ENCODE measurements at regions not wholly inside any gene's neighbourhood (a gene's known extent, or its start where the extent isn't known, plus 50 kb on each side); places are given as distances from the start of the nearest gene placed in this dataset.
"Not testable (repeated sequence)": the region's sequence is repeated elsewhere in the genome, so short reads cannot be mapped to it uniquely, and the experiment has no call there.

- Histone ChIP-seq H3K4me3 (ENCODE audit: low read depth, low read length) (no peak overlapping the region), H3K36me3 (ENCODE audit: insufficient read depth) (no peaks in the 10 kb centered on the region), H3K27ac (ENCODE audit: low read depth) (no peak overlapping the region), H3K4me1 (ENCODE audit: insufficient read depth) (no peaks in the 10 kb centered on the region)
- WGBS = 81% methylated on average over 2 of the region's 2 CpGs
- no peak for DNase-seq (ENCODE audit: extremely low spot score)
Measured at GRCh38 chr20:10109641-10110040, 74.9 kb downstream of the ANKEF1 start.

- DNase-seq (ENCODE audit: extremely low spot score) = no peak
Measured at GRCh38 chr20:10110151-10110550, 75.4 kb downstream of the ANKEF1 start.

GRCh38 chr20:10111139-10111958, 76.6 kb downstream of the ANKEF1 start:
- no peak overlapping the region for H3K4me3 ChIP-seq (ENCODE audit: low read depth, low read length)
- DNase-seq (ENCODE audit: extremely low spot score) = no peak
- no peaks in the 10 kb centered on the region for H3K36me3 ChIP-seq (ENCODE audit: insufficient read depth)
- H3K27ac ChIP-seq (ENCODE audit: low read depth) = no peak overlapping the region
- H3K4me1 ChIP-seq (ENCODE audit: insufficient read depth) = no peaks in the 10 kb centered on the region
- 34% methylated on average over 5 of the region's 5 CpGs for WGBS

More at GRCh38 chr20:10110151-10110550, 75.4 kb downstream of the ANKEF1 start:
- WGBS = 78% methylated on average over 1 of the region's 1 CpG
- H3K36me3 ChIP-seq (ENCODE audit: insufficient read depth) = no peaks in the 10 kb centered on the region
- no peak overlapping the region for H3K4me3 ChIP-seq (ENCODE audit: low read depth, low read length)
- no peak overlapping the region for H3K27ac ChIP-seq (ENCODE audit: low read depth)
- H3K4me1 ChIP-seq (ENCODE audit: insufficient read depth) = no peaks in the 10 kb centered on the region

GRCh38 chr20:10111959-10112250, 77.1 kb downstream of the ANKEF1 start:
- Histone ChIP-seq H3K4me3 (ENCODE audit: low read depth, low read length) (no peak overlapping the region), H3K4me1 (ENCODE audit: insufficient read depth) (no peaks in the 10 kb centered on the region), H3K36me3 (ENCODE audit: insufficient read depth) (no peaks in the 10 kb centered on the region), H3K27ac (ENCODE audit: low read depth) (no peak overlapping the region)
- DNase-seq (ENCODE audit: extremely low spot score) = no peak

- DNase-seq (ENCODE audit: extremely low spot score) = no peak
- H3K27ac ChIP-seq (ENCODE audit: low read depth) = no peak overlapping the region
- no peaks in the 10 kb centered on the region for H3K36me3 ChIP-seq (ENCODE audit: insufficient read depth)
- H3K4me1 ChIP-seq (ENCODE audit: insufficient read depth) = no peaks in the 10 kb centered on the region
- H3K4me3 ChIP-seq (ENCODE audit: low read depth, low read length) = no peak overlapping the region
Measured at GRCh38 chr20:10113746-10114145, 79.0 kb downstream of the ANKEF1 start.

- H3K27ac ChIP-seq (ENCODE audit: low read depth) = no peak overlapping the region
- no peak overlapping the region for H3K4me3 ChIP-seq (ENCODE audit: low read depth, low read length)
- DNase-seq (ENCODE audit: extremely low spot score) = no peak
- no peaks in the 10 kb centered on the region for H3K4me1 ChIP-seq (ENCODE audit: insufficient read depth)
- no peaks in the 10 kb centered on the region for H3K36me3 ChIP-seq (ENCODE audit: insufficient read depth)
Measured at GRCh38 chr20:10114598-10114997, 79.8 kb downstream of the ANKEF1 start.

- no peak for DNase-seq (ENCODE audit: extremely low spot score)
- no peaks in the 10 kb centered on the region for H3K36me3 ChIP-seq (ENCODE audit: insufficient read depth)
- no peaks in the 10 kb centered on the region for H3K4me1 ChIP-seq (ENCODE audit: insufficient read depth)
- no peak overlapping the region for H3K4me3 ChIP-seq (ENCODE audit: low read depth, low read length)
- no peak overlapping the region for H3K27ac ChIP-seq (ENCODE audit: low read depth)
- 81% methylated on average over 1 of the region's 1 CpG for WGBS
Measured at GRCh38 chr20:10115021-10115420, 80.2 kb downstream of the ANKEF1 start.

GRCh38 chr20:10119336-10119735, 84.5 kb downstream of the ANKEF1 start:
- DNase-seq (ENCODE audit: extremely low spot score) = no peak
- Histone ChIP-seq H3K4me1 (ENCODE audit: insufficient read depth) (no peaks in the 10 kb centered on the region), H3K36me3 (ENCODE audit: insufficient read depth) (no peaks in the 10 kb centered on the region), H3K27ac (ENCODE audit: low read depth) (no peak overlapping the region), H3K4me3 (ENCODE audit: low read depth, low read length) (no peak overlapping the region)
- WGBS = 74% methylated on average over 3 of the region's 3 CpGs

GRCh38 chr20:10124883-10125282, 90.1 kb downstream of the ANKEF1 start:
- not testable (repeated sequence) for H3K4me3 ChIP-seq (ENCODE audit: low read depth, low read length); DNase-seq (ENCODE audit: extremely low spot score); H3K27ac ChIP-seq (ENCODE audit: low read depth); H3K4me1 ChIP-seq (ENCODE audit: insufficient read depth); H3K36me3 ChIP-seq (ENCODE audit: insufficient read depth)
- WGBS = 90% methylated on average over 3 of the region's 3 CpGs

- 39% methylated on average over 1 of the region's 1 CpG for WGBS
- Histone ChIP-seq H3K36me3 (ENCODE audit: insufficient read depth) (no peaks in the 10 kb centered on the region), H3K4me1 (ENCODE audit: insufficient read depth) (no peaks in the 10 kb centered on the region), H3K27ac (ENCODE audit: low read depth) (no peak overlapping the region), H3K4me3 (ENCODE audit: low read depth, low read length) (no peak overlapping the region)
- no peak for DNase-seq (ENCODE audit: extremely low spot score)
Measured at GRCh38 chr20:10125757-10126156, 91.0 kb downstream of the ANKEF1 start.

- no peak for DNase-seq (ENCODE audit: extremely low spot score)
- WGBS = 79% methylated on average over 6 of the region's 6 CpGs
- Histone ChIP-seq H3K27ac (ENCODE audit: low read depth) (no peak overlapping the region), H3K36me3 (ENCODE audit: insufficient read depth) (no peaks in the 10 kb centered on the region), H3K4me3 (ENCODE audit: low read depth, low read length) (no peak overlapping the region), H3K4me1 (ENCODE audit: insufficient read depth) (no peaks in the 10 kb centered on the region)
Measured at GRCh38 chr20:10129749-10130148, 88.9 kb upstream of the SNAP25 start.

- 20% methylated on average over 8 of the region's 8 CpGs for WGBS
- H3K4me3 ChIP-seq (ENCODE audit: low read depth, low read length) = no peak overlapping the region
- H3K4me1 ChIP-seq (ENCODE audit: insufficient read depth) = no peaks in the 10 kb centered on the region
- H3K27ac ChIP-seq (ENCODE audit: low read depth) = no peak overlapping the region
- DNase-seq (ENCODE audit: extremely low spot score) = peak; percentile 17
- H3K36me3 ChIP-seq (ENCODE audit: insufficient read depth) = no peaks in the 10 kb centered on the region
Measured at GRCh38 chr20:10131732-10132345, 86.8 kb upstream of the SNAP25 start.

GRCh38 chr20:10132387-10132786, 86.2 kb upstream of the SNAP25 start:
- 66% methylated on average over 7 of the region's 7 CpGs for WGBS
- no peak for DNase-seq (ENCODE audit: extremely low spot score)
- Histone ChIP-seq H3K27ac (ENCODE audit: low read depth) (no peak overlapping the region), H3K4me3 (ENCODE audit: low read depth, low read length) (no peak overlapping the region), H3K36me3 (ENCODE audit: insufficient read depth) (no peaks in the 10 kb centered on the region), H3K4me1 (ENCODE audit: insufficient read depth) (no peaks in the 10 kb centered on the region)

- WGBS = 81% methylated on average over 4 of the region's 4 CpGs
- Histone ChIP-seq H3K36me3 (ENCODE audit: insufficient read depth) (no peaks in the 10 kb centered on the region), H3K27ac (ENCODE audit: low read depth) (no peak overlapping the region), H3K4me3 (ENCODE audit: low read depth, low read length) (no peak overlapping the region), H3K4me1 (ENCODE audit: insufficient read depth) (no peaks in the 10 kb centered on the region)
- DNase-seq (ENCODE audit: extremely low spot score) = no peak
Measured at GRCh38 chr20:10133532-10133931, 85.1 kb upstream of the SNAP25 start.
